ENCODE measurements at regions not wholly inside any gene's neighbourhood (a gene's known extent, or its start where the extent isn't known, plus 50 kb on each side); places are given as distances from the start of the nearest gene placed in this dataset.

DNA sequence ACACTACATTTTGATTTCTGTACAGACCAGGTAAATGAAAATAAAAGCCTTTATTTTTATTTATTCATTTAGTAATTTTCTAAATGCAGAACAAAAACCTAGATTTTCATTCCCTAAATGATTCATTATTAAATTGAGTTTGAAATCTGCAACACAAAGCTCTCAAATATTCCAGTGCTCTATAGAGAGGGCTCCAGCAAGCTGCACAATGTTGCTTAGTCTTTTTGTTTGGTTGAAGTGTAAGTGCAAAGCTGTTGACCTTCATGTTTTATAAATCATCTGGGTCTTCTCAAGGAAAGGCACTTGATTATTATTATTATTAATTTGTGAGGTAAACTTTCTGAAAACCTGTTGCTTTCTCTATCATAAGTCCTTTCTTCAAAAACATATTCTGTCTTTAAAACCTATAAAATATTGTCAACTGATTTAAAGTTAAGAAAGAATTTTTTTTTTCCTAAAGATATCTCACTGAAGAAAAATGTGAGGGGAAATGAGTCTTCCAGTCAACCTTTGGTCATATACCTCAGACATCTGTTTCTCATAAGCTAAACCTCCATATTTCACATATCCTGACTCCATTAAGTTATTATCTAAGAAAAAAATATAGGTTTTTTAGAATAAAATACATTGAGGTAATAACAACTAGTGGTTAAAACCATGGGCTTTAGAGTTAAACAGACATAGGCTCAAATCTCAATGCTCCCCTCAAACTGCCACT lies 100.7 kb downstream of the ZIC4 start:
- Histone ChIP-seq H3K18ac (ENCODE audit: low read depth, low read length) (no peak overlapping the region), H3K14ac (replicated peaks; ENCODE audit: low read depth, low read length) (no peak overlapping the region), H3K23ac (ENCODE audit: low read depth, low read length) (peak overlapping the region; percentile 51; the same call in 1 of the 2 replicates), H3K9me3 (ENCODE audit: control insufficient read depth, insufficient read depth, low read length) (no peaks in the 10 kb centered on the region), H4K8ac (ENCODE audit: low read depth in 2 of 2, low read length in 2 of 2) (peak overlapping the region in 1 of 2 experiments; percentile 14; a peak in 2 of 4 replicates), H3K4me1 (ENCODE audit: control insufficient read depth, insufficient read depth, low read length) (no peaks in the 10 kb centered on the region), H4K5ac (ENCODE audit: low read depth, low read length) (no peak overlapping the region), H3K36me3 (ENCODE audit: control insufficient read depth, insufficient read depth, low read length) (no peaks in the 10 kb centered on the region), H3K79me1 (ENCODE audit: low read depth in 1 of 2, low read length in 2 of 2) (no peaks in the 10 kb centered on the region), H4K20me1 (ENCODE audit: insufficient read depth, low read length) (no peaks in the 10 kb centered on the region), H2AK5ac (ENCODE audit: low read depth, low read length) (no peak overlapping the region), H3K4ac (ENCODE audit: low read depth, low read length) (peak overlapping the region; percentile 52; the same call in 1 of the 2 replicates), H3K9me1 (ENCODE audit: insufficient read depth, low read length) (no peaks in the 10 kb centered on the region), H3K27ac (ENCODE audit: insufficient read depth, low read length) (no peak overlapping the region), H4K91ac (ENCODE audit: insufficient read depth, low read depth, low read length) (no peak overlapping the region), H2BK20ac (ENCODE audit: low read depth, low read length) (peak overlapping the region; percentile 55; the same call in 1 of the 2 replicates), H3K4me3 (ENCODE audit: insufficient read depth, low read depth, low read length) (no peak overlapping the region), H2BK120ac (ENCODE audit: low read depth, low read length) (peak overlapping the region; percentile 71), H3K27me3 (ENCODE audit: control insufficient read depth, insufficient read depth, low read length) (no peaks in the 10 kb centered on the region), H2AK9ac (replicated peaks; ENCODE audit: low read depth, low read length, poor library complexity) (no peak overlapping the region), H2BK15ac (ENCODE audit: low read depth, low read length) (no peak overlapping the region), H3K56ac (ENCODE audit: extremely low read depth, insufficient read depth, low read length) (0 out of 2 replicates have a peak overlapping the region, but pooled peaks have one; percentile 15), H2BK5ac (ENCODE audit: low read depth, low read length, poor library complexity, severe bottlenecking) (peak overlapping the region; percentile 50), H2AFZ (replicated peaks; ENCODE audit: low read length, poor library complexity) (no peak overlapping the region), H3K9ac (ENCODE audit: low read depth, low read length) (no peak overlapping the region), H3K4me2 (ENCODE audit: low read depth, low read length) (no peak overlapping the region)
- ATAC-seq (ENCODE audit: low read depth) (peak; percentile 53; the same call in 1 of the 2 replicates), DNase-seq (peak; percentile 76)
- intact Hi-C loops (cut with micrococcal nuclease) (no loop called here), dilution Hi-C loops (cut with HindIII; ENCODE audit: low sequenced_read_pairs, unreplicated experiment) (no loop called here), in situ Hi-C loops (cut with MboI; ENCODE audit: low sequenced_read_pairs) (no loop called here)
- TF ChIP-seq CEBPB (IDR thresholded peaks at IDR 0.05; ENCODE audit: low read depth, low read length) = no peak
- TF ChIP-seq, protein P1, sequence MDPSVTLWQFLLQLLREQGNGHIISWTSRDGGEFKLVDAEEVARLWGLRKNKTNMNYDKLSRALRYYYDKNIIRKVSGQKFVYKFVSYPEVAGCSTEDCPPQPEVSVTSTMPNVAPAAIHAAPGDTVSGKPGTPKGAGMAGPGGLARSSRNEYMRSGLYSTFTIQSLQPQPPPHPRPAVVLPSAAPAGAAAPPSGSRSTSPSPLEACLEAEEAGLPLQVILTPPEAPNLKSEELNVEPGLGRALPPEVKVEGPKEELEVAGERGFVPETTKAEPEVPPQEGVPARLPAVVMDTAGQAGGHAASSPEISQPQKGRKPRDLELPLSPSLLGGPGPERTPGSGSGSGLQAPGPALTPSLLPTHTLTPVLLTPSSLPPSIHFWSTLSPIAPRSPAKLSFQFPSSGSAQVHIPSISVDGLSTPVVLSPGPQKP (IDR thresholded peaks at IDR 0.05; ENCODE audit: borderline replicate concordance, low read depth, low read length) = no peak
- TF ChIP-seq RCOR1 (IDR thresholded peaks at IDR 0.05; ENCODE audit: insufficient replicate concordance, low read length) = no peak
- no peak for TF ChIP-seq MAZ (IDR thresholded peaks at IDR 0.05; ENCODE audit: borderline replicate concordance, low read depth, low read length)
- TF ChIP-seq CHD1 (IDR thresholded peaks at IDR 0.05; ENCODE audit: low read depth, low read length) = no peak
- no peak for TF ChIP-seq RAD21 (IDR thresholded peaks at IDR 0.05; ENCODE audit: low read length)
- no peak for TF ChIP-seq MXI1 (IDR thresholded peaks at IDR 0.05; ENCODE audit: borderline replicate concordance, low read depth, low read length)
- TF ChIP-seq, protein P2, sequence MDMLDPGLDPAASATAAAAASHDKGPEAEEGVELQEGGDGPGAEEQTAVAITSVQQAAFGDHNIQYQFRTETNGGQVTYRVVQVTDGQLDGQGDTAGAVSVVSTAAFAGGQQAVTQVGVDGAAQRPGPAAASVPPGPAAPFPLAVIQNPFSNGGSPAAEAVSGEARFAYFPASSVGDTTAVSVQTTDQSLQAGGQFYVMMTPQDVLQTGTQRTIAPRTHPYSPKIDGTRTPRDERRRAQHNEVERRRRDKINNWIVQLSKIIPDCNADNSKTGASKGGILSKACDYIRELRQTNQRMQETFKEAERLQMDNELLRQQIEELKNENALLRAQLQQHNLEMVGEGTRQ (IDR thresholded peaks at IDR 0.05; ENCODE audit: low read depth, low read length) = no peak
- TF ChIP-seq SMC3 (IDR thresholded peaks at IDR 0.05; ENCODE audit: low read depth, low read length) = no peak
- TF ChIP-seq FOS (IDR thresholded peaks at IDR 0.05; ENCODE audit: low read depth, low read length) = no peak
- no peak for TF ChIP-seq POLR2A (IDR thresholded peaks at IDR 0.05; ENCODE audit: low read depth, low read length)
- ChIA-PET POLR2A (ENCODE audit: unreplicated experiment) (no interaction called here), CTCF (no interaction called here)
- BruUV-seq (replicated peaks) = no TSS peak
